ENCODE measurements at regions not wholly inside any gene's neighbourhood (a gene's known extent, or its start where the extent isn't known, plus 50 kb on each side); places are given as distances from the start of the nearest gene placed in this dataset.
A peak's percentile ranks its signal among the peaks of the same experiment; 100 is the strongest.

- Histone ChIP-seq H3K36me3 (ENCODE audit: control insufficient read depth in 4 of 4, insufficient read depth in 4 of 4, low read length in 4 of 4) (no peaks in the 10 kb centered on the region), H3K4me1 (ENCODE audit: control insufficient read depth in 5 of 5, insufficient read depth in 5 of 5, low read length in 5 of 5) (no peaks in the 10 kb centered on the region), H3K4me3 (no peak overlapping the region), H3K9ac (ENCODE audit: insufficient read depth in 1 of 2, low read length in 2 of 2) (no peak overlapping the region), H3K27me3 (ENCODE audit: control insufficient read depth in 3 of 3, insufficient read depth in 3 of 3, low read length in 2 of 3) (peaks cover 0 to 2% (median 0%) of the 10 kb centered on the region in 3 donors), H3K9me3 (ENCODE audit: control insufficient read depth in 4 of 4, insufficient read depth in 3 of 4, low read length in 3 of 4) (no peaks in the 10 kb centered on the region), H3K27ac (ENCODE audit: low read depth in 1 of 2, low read length in 1 of 2) (no peak overlapping the region)
- ATAC-seq (ENCODE audit: insufficient read depth, low FRiP score) (no peak), DNase-seq (no peak)
- TF ChIP-seq, protein P1, sequence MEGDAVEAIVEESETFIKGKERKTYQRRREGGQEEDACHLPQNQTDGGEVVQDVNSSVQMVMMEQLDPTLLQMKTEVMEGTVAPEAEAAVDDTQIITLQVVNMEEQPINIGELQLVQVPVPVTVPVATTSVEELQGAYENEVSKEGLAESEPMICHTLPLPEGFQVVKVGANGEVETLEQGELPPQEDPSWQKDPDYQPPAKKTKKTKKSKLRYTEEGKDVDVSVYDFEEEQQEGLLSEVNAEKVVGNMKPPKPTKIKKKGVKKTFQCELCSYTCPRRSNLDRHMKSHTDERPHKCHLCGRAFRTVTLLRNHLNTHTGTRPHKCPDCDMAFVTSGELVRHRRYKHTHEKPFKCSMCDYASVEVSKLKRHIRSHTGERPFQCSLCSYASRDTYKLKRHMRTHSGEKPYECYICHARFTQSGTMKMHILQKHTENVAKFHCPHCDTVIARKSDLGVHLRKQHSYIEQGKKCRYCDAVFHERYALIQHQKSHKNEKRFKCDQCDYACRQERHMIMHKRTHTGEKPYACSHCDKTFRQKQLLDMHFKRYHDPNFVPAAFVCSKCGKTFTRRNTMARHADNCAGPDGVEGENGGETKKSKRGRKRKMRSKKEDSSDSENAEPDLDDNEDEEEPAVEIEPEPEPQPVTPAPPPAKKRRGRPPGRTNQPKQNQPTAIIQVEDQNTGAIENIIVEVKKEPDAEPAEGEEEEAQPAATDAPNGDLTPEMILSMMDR (IDR thresholded peaks at IDR 0.05; ENCODE audit: control extremely low read depth, extremely low read depth) = no peak
Measured at GRCh38 chrX:25278341-25278740, 262.6 kb upstream of the ARX start.

GRCh38 chrX:25277574-25277973, 261.8 kb upstream of the ARX start:
- WGBS, 2 donors = 81 to 83% methylated on average over 3 of the region's 3 CpGs
- Histone ChIP-seq H3K4me3 (no peak overlapping the region), H3K9ac (ENCODE audit: insufficient read depth in 1 of 2, low read length in 2 of 2) (no peak overlapping the region), H3K36me3 (ENCODE audit: control insufficient read depth in 4 of 4, insufficient read depth in 4 of 4, low read length in 4 of 4) (no peaks in the 10 kb centered on the region), H3K27me3 (ENCODE audit: control insufficient read depth in 3 of 3, insufficient read depth in 3 of 3, low read length in 2 of 3) (peaks cover 0 to 2% (median 0%) of the 10 kb centered on the region in 3 donors), H3K27ac (ENCODE audit: low read depth in 1 of 2, low read length in 1 of 2) (no peak overlapping the region), H3K9me3 (ENCODE audit: control insufficient read depth in 4 of 4, insufficient read depth in 3 of 4, low read length in 3 of 4) (no peaks in the 10 kb centered on the region), H3K4me1 (ENCODE audit: control insufficient read depth in 5 of 5, insufficient read depth in 5 of 5, low read length in 5 of 5) (no peaks in the 10 kb centered on the region)
- DNase-seq (peak in 2 of 3 donors; percentile 4 to 14), ATAC-seq (ENCODE audit: insufficient read depth, low FRiP score) (no peak)
- TF ChIP-seq, protein P1 (IDR thresholded peaks at IDR 0.05; ENCODE audit: control extremely low read depth, extremely low read depth) = no peak

DNA sequence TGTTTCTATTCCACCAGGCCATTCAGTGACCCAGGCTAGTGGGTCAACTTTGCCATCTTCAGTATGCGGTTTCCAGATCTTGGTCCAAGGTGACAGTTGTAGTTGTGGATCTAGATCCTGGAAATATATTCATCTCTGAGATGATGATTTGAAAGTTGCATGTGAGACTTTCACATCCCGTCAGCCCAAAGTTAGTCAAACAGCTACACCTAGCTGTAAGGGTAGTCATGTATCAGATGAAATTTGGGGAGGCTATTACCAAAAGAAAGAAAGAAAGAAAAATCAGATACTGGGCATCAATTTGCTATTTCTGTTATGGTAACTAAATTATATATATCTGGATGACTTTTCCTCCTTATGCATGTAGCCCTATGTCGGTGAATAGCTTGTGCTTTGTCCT, 259.4 kb upstream of the ARX start:
- TF ChIP-seq, protein P1 (IDR thresholded peaks at IDR 0.05; ENCODE audit: control extremely low read depth, extremely low read depth) = no peak
- H3K9me3 ChIP-seq (ENCODE audit: control insufficient read depth in 4 of 4, insufficient read depth in 3 of 4, low read length in 3 of 4) = peaks cover 0 to under 1% (median 0%) of the 10 kb centered on the region in 4 donors
- H3K4me3 ChIP-seq = no peak overlapping the region
- DNase-seq (peak in 1 of 3 donors; percentile 4), ATAC-seq (ENCODE audit: insufficient read depth, low FRiP score) (no peak)
- no peak overlapping the region for H3K27ac ChIP-seq (ENCODE audit: low read depth in 1 of 2, low read length in 1 of 2)
- 71 to 84% methylated on average over 3 of the region's 3 CpGs for WGBS, 2 donors
- H3K4me1 ChIP-seq (ENCODE audit: control insufficient read depth in 5 of 5, insufficient read depth in 5 of 5, low read length in 5 of 5) = no peaks in the 10 kb centered on the region
- H3K27me3 ChIP-seq (ENCODE audit: control insufficient read depth in 3 of 3, insufficient read depth in 3 of 3, low read length in 2 of 3) = peaks cover 0 to 2% (median 0%) of the 10 kb centered on the region in 3 donors
- no peak overlapping the region for H3K9ac ChIP-seq (ENCODE audit: insufficient read depth in 1 of 2, low read length in 2 of 2)
- H3K36me3 ChIP-seq (ENCODE audit: control insufficient read depth in 4 of 4, insufficient read depth in 4 of 4, low read length in 4 of 4) = no peaks in the 10 kb centered on the region

GRCh38 chrX:25241461-25241860, 225.7 kb upstream of the ARX start:
- H3K4me1 ChIP-seq (ENCODE audit: control insufficient read depth in 5 of 5, insufficient read depth in 5 of 5, low read length in 5 of 5) = no peaks in the 10 kb centered on the region
- ATAC-seq (ENCODE audit: insufficient read depth, low FRiP score) (no peak), DNase-seq (no peak)
- no peak overlapping the region for H3K9ac ChIP-seq (ENCODE audit: insufficient read depth in 1 of 2, low read length in 2 of 2)
- no peak overlapping the region for H3K27ac ChIP-seq (ENCODE audit: low read depth in 1 of 2, low read length in 1 of 2)
- TF ChIP-seq, protein P1 (IDR thresholded peaks at IDR 0.05; ENCODE audit: control extremely low read depth, extremely low read depth) = no peak
- 66 to 92% methylated on average over 2 of the region's 2 CpGs for WGBS, 2 donors
- no peak overlapping the region for H3K4me3 ChIP-seq
- H3K36me3 ChIP-seq (ENCODE audit: control insufficient read depth in 4 of 4, insufficient read depth in 4 of 4, low read length in 4 of 4) = no peaks in the 10 kb centered on the region
- H3K9me3 ChIP-seq (ENCODE audit: control insufficient read depth in 4 of 4, insufficient read depth in 3 of 4, low read length in 3 of 4) = no peaks in the 10 kb centered on the region
- H3K27me3 ChIP-seq (ENCODE audit: control insufficient read depth in 3 of 3, insufficient read depth in 3 of 3, low read length in 2 of 3) = no peaks in the 10 kb centered on the region

All from lung (tissue), 11 donors.